ENCODE measurements at regions not wholly inside any gene's neighbourhood (a gene's known extent, or its start where the extent isn't known, plus 50 kb on each side); places are given as distances from the start of the nearest gene placed in this dataset.
A peak's percentile ranks its signal among the peaks of the same experiment; 100 is the strongest.
"Not testable (repeated sequence)": the region's sequence is repeated elsewhere in the genome, so short reads cannot be mapped to it uniquely, and the experiment has no call there.

GRCh38 chr9:7739595-7739994 is 60.0 kb downstream of the DMAC1 start:
- DNase-seq (ENCODE audit: low read depth) = no peak

GRCh38 chr9:7735311-7735710 is 64.3 kb downstream of the DMAC1 start:
- DNase-seq (ENCODE audit: low read depth) = no peak

DNA sequence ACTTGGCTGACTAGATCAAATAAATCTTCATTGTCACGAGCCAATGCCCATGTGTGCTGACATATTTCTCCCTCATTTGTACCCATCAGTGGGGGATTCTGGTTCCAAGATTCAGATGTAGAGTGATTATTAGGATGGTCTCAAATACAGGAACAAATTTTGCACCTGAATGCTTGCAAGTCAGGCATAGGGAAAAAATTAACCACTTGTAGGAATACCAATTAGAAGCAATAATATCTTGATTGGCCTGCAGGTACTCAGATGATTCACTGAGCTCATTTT is 69.5 kb downstream of the DMAC1 start:
- no peak for DNase-seq (ENCODE audit: low read depth)

DNA sequence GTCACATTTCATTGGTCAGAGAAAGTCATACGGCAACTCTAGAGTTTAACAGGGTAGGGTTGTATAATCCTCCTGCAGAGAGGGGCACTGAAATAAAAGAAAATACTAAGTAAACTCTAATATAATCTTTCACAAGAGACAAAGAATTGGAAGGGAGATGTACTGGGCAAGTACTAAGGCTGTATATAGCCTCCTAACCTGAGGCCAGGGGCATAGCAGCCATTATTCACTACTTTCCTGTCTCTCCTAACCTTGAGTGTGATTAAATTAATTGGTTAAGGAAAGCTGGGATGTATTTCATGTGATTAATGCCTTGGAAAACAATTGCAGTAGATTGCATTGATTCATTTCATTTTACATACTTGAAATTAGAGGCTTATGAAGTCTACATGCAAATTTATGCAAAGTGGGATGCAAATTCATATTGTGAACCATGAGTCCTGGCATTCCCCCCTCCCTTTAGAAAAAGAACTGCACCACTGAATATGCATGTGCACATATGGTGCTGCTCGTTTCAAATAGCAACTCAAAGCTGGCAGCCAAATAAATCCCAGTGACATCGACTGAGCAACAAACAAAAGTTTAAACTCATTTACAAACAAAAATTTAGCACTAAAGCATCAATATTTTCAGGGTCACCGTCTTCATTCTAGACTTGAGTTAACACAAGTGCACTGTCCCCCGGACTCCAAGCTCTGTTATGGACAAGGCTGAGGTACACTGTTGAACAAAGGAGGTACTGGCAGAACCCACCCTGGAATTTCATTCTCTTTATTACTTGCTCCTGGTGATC is 70.0 kb downstream of the DMAC1 start:
- DNase-seq (ENCODE audit: low read depth) = no peak

GRCh38 chr9:7721291-7721690 is 78.3 kb downstream of the DMAC1 start:
- DNase-seq (ENCODE audit: low read depth) = no peak

GRCh38 chr9:7713088-7713487 is 86.5 kb downstream of the DMAC1 start:
- not testable (repeated sequence) for DNase-seq (ENCODE audit: low read depth)

GRCh38 chr9:7710686-7711085 is 88.9 kb downstream of the DMAC1 start:
- no peak for DNase-seq (ENCODE audit: low read depth)

DNA sequence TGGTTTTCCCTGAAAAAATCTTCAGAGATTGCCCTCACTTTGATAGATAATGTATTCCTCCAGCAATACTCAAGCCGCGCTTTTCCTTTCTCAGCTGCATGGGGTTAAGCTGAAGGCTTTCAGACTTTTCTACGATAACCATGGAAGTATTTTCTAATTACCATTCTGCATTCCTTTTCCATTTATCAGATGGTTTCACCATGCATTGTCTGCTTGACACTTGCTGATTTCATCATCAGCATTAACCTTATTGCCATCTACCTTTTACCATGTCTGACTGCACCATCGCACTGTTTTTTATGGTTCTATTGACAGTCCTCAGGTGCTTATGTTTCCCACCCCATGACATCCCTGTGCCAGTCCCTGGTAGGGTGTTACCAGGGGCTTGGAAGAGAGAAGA is 91.6 kb downstream of the DMAC1 start:
- DNase-seq (ENCODE audit: low read depth) = no peak

DNA sequence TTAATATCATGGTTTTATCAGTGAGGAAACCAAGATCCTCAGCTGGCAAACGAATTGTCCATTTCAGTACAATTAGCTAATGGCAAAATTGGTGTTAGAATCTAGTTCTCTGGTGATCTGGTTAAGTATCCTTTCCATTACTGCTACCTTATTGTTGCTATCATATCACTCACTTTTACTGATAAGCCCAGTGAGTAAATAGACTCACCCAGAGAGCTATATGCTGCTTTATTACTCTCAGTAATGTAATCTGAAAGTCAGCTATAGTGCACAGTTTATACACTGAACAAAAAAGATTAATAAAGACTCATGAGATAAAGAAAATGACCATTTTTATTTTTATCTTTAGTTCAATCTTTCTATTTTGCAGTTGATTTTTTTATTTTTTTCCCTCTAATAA is 95.0 kb downstream of the DMAC1 start:
- no peak for DNase-seq (ENCODE audit: low read depth)

GRCh38 chr9:7691909-7692308 is 107.7 kb downstream of the DMAC1 start:
- no peak for DNase-seq (ENCODE audit: low read depth)

GRCh38 chr9:7690014-7690413 is 109.6 kb downstream of the DMAC1 start:
- no peak for DNase-seq (ENCODE audit: low read depth)

DNA sequence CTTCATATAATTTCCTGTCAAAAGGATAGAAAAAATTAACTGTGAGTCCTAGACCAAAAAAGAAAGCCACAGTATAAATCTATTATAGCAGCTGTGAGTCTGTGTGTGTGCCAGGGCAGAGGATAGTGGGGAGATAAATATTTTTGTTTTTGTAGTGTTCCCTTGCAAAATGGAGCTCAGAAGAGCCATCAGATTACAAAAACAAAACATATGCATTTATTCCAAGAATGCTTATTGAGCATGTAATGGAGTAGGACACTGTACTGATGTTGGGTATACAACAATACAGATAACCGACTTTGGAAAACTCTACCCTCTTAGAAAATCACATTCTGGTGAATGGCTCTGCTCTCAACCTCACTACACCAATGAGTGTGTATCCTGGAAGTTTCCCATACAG is 111.0 kb downstream of the DMAC1 start:
- DNase-seq (ENCODE audit: low read depth) = no peak

DNA sequence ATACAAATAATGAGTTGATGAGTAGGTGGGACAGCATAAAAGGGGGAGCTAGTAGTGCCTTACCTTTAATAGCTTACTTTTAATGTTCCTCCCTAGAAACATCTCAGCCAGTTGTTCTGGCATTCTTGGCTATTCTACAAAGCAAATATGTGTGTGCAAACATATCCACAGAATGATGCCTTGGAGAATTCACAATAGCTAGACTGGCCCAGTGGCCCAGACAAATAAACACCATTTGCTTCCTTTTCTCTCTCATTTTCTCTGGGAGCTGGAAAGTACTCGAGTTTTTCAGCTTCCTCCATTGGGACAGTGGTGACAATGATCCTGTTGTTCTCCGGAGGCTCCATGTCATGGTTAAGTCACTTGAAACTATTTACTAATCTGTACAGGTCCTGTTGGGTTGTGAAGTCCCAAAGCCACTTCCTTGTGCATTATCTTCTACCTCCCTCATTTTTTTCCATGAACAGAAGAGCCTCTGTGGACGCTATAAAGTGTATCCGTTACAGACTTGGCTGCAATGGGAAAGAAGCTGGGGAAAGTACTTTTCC is 122.9 kb downstream of the DMAC1 start:
- no peak for DNase-seq (ENCODE audit: low read depth)

- DNase-seq (ENCODE audit: low read depth) = no peak
Observed at GRCh38 chr9:7671847-7672246, 127.7 kb downstream of the DMAC1 start.

GRCh38 chr9:7668541-7668940 is 131.0 kb downstream of the DMAC1 start:
- DNase-seq (ENCODE audit: low read depth) = no peak

GRCh38 chr9:7665874-7666273 is 133.7 kb downstream of the DMAC1 start:
- DNase-seq (ENCODE audit: low read depth) = no peak

- DNase-seq (ENCODE audit: low read depth) = no peak
Observed at GRCh38 chr9:7659766-7660165, 139.8 kb downstream of the DMAC1 start.

DNA sequence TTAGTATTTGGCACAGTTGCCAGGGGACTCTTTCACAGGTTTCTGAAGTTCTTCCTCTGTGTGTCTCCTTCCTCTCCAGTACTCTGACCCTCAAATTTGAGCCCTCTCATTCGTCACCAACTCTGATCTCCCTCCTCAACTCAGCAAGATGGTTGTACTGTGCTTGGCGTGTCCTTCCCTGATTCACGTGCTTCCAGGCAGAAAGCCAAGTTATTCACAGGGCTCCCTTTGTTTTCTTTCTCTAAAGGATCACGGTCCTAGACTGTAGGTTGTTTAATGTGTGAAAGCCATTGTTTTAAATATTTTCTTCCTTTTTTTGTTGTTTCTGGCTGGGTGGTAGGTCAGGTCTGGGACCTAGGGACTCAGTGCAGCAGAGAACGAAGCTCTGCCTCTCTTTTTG is 142.9 kb downstream of the DMAC1 start:
- DNase-seq (ENCODE audit: low read depth) = no peak

- no peak for DNase-seq (ENCODE audit: low read depth)
Observed at GRCh38 chr9:7653262-7653661, 146.3 kb downstream of the DMAC1 start.

- no peak for DNase-seq (ENCODE audit: low read depth)
Observed at GRCh38 chr9:7640231-7640630, 159.3 kb downstream of the DMAC1 start.

DNA sequence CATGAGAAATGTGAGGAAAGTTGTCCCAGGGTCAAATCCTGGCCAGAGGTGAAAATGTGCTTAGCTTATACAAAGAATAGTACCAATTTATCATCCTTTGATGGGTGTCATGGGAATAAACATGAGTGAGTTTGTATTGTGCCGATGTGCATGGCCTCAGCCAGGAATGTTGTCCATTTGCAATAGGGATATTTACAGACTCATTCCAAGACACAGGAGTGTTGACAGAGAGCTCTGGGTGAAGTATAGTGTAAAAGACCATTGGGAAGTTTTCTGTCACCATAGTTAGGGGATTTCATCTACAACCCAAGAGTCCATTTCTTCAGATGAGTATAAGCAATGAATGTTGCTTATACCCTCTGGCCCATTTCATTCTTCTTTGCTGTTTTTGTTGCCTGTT is 160.1 kb downstream of the DMAC1 start:
- no peak for DNase-seq (ENCODE audit: low read depth)

- DNase-seq (ENCODE audit: low read depth) = no peak
Observed at GRCh38 chr9:7636838-7637467, 162.6 kb downstream of the DMAC1 start.

- no peak for DNase-seq (ENCODE audit: low read depth)
Observed at GRCh38 chr9:7636309-7636708, 163.3 kb downstream of the DMAC1 start.

DNA sequence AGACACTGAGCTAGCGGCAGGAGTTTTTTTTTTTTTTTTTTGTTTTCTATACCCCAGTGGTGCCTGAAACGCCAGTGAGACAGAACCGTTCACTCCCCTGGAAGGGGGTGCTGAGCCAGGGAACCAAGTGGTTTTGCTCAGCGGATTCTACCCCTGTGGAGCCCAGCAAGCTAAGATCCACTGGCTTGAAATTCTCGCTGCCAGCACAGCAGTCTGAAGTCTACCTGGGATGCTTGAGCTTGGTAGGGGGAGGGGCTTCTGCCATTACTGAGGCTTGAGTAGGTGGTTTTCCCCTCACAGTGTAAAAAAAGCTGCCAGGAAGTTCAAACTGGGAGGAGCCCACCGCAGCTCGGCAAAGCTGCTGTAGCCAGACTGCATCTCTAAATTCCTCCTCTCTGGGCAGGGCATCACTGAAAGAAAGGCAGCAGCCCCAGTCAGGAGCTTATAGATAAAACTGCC is 173.0 kb downstream of the DMAC1 start:
- DNase-seq (ENCODE audit: low read depth) = peak; percentile 19

All from activated T-cell treated with anti-CD3 and anti-CD28 coated beads for 24 hours (primary cell).